A673 (cell line): ENCODE measurements at regions not wholly inside any gene's neighbourhood (a gene's known extent, or its start where the extent isn't known, plus 50 kb on each side); places are given as distances from the start of the nearest gene placed in this dataset.

ENCODE experiments used
- EZH2 ChIP-seq: fragments of 200-600 bp; sonication (generic); IDR thresholded peaks from 2 replicates; pipeline ENCODE4 v1.6.1; 2017; ENCODE audit warnings: borderline replicate concordance, low read depth, mild to moderate bottlenecking, mixed read lengths, antibody characterized with exemption, low read length; ENCODE audit not compliant: poor library complexity, severe bottlenecking
- TF ChIP-seq, protein P1 (sequence below): fragments of 300-800, 200-600 bp; sonication (generic); conservative IDR thresholded peaks from 2 replicates; pipeline ENCODE4 v1.5.1; 2017; ENCODE audit warnings: low read depth, mild to moderate bottlenecking, antibody characterized with exemption, low read length, moderate library complexity, mixed read lengths

DNA sequence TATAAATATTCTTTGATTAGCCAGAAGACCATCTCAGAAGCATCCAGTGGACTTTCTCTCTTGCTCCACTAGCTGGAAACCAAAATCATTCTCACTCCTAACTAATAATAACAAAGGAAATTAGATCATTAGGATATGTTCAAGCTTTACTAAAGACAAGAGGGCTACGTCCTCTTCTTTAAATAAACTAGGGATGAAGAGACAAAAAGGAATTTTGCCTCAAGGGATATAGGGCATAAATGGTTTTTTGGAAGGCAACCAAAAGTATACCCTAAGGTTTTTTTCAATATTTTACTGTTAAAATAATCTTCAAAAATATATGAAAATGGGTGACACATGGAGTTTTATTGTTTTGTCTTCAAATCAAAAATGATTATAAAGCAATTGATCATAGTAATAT lies 745.8 kb downstream of the MRPL39 start:
- TF ChIP-seq, protein P1, sequence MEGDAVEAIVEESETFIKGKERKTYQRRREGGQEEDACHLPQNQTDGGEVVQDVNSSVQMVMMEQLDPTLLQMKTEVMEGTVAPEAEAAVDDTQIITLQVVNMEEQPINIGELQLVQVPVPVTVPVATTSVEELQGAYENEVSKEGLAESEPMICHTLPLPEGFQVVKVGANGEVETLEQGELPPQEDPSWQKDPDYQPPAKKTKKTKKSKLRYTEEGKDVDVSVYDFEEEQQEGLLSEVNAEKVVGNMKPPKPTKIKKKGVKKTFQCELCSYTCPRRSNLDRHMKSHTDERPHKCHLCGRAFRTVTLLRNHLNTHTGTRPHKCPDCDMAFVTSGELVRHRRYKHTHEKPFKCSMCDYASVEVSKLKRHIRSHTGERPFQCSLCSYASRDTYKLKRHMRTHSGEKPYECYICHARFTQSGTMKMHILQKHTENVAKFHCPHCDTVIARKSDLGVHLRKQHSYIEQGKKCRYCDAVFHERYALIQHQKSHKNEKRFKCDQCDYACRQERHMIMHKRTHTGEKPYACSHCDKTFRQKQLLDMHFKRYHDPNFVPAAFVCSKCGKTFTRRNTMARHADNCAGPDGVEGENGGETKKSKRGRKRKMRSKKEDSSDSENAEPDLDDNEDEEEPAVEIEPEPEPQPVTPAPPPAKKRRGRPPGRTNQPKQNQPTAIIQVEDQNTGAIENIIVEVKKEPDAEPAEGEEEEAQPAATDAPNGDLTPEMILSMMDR: no peak
- no peak for TF ChIP-seq EZH2
